Mesendoderm (in vitro differentiated cells): ENCODE measurements at regions not wholly inside any gene's neighbourhood (a gene's known extent, or its start where the extent isn't known, plus 50 kb on each side); places are given as distances from the start of the nearest gene placed in this dataset.

Experiments used
- DNase-seq: peaks from one replicate; pipeline ENCODE4 v3.0.0; 2013
- H2AK5ac ChIP-seq: 2 replicates; pipeline ENCODE4 v1.6.1; 2013; ENCODE audit warnings: low read length, inconsistent platforms
- H2BK120ac ChIP-seq: 2 replicates; pipeline ENCODE4 v1.6.1; 2013; ENCODE audit warnings: low read depth, mild to moderate bottlenecking, low read length, moderate library complexity, mixed read lengths
- H2BK15ac ChIP-seq: replicated peaks from 2 replicates; pipeline ENCODE4 v1.6.1; 2013; ENCODE audit warnings: low read depth, mild to moderate bottlenecking, moderate library complexity
- H2BK5ac ChIP-seq: 2 replicates; pipeline ENCODE4 v1.6.1; 2013; ENCODE audit warnings: low read length, inconsistent platforms
- H3K18ac ChIP-seq: 2 replicates; pipeline ENCODE4 v1.6.1; 2013; ENCODE audit warnings: mild to moderate bottlenecking, low read length, mixed read lengths
- H3K23ac ChIP-seq: one replicate; pipeline ENCODE4 v1.6.1; 2013; ENCODE audit warnings: low read length
- H3K27ac ChIP-seq: 2 replicates; pipeline ENCODE4 v1.5.1; 2013; ENCODE audit warnings: low read depth, mild to moderate bottlenecking, inconsistent platforms, low read length, moderate library complexity
- H3K27me3 ChIP-seq: 2 replicates; pipeline ENCODE4 v1.6.1; 2013; ENCODE audit warnings: low read length, control low read depth, mild to moderate bottlenecking, inconsistent platforms; ENCODE audit not compliant: insufficient read depth, poor library complexity
- H3K36me3 ChIP-seq: 2 replicates; pipeline ENCODE4 v1.6.1; 2013; ENCODE audit warnings: low read length, inconsistent platforms; ENCODE audit not compliant: control insufficient read depth, insufficient read depth
- H3K4ac ChIP-seq: one replicate; pipeline ENCODE4 v1.6.1; 2013; ENCODE audit warnings: low read depth, mild to moderate bottlenecking, low read length, moderate library complexity
- H3K4me1 ChIP-seq: 2 replicates; pipeline ENCODE4 v1.6.1; 2013; ENCODE audit warnings: low read depth, low read length, inconsistent platforms; ENCODE audit not compliant: control insufficient read depth
- H3K4me2 ChIP-seq: 2 replicates; pipeline ENCODE4 v1.6.1; 2013; ENCODE audit warnings: low read length
- H3K4me3 ChIP-seq: 2 replicates; pipeline ENCODE4 v1.5.1; 2013; ENCODE audit warnings: mild to moderate bottlenecking, low read length
- H3K56ac ChIP-seq: one replicate; pipeline ENCODE4 v1.6.1; 2013; ENCODE audit warnings: low read length
- H3K79me1 ChIP-seq: 2 replicates; pipeline ENCODE4 v1.6.1; 2013; ENCODE audit warnings: low read length, inconsistent platforms
- H3K79me2 ChIP-seq: 2 replicates; pipeline ENCODE4 v1.6.1; 2013; ENCODE audit warnings: mild to moderate bottlenecking, low read length; ENCODE audit not compliant: control insufficient read depth, insufficient read depth
- H3K9ac ChIP-seq: 2 replicates; pipeline ENCODE4 v1.6.1; 2013; ENCODE audit warnings: low read length, inconsistent platforms
- H4K5ac ChIP-seq: one replicate; pipeline ENCODE4 v1.6.1; 2013; ENCODE audit warnings: low read length
- H4K8ac ChIP-seq: one replicate; pipeline ENCODE4 v1.6.1; 2013; ENCODE audit warnings: low read depth, mild to moderate bottlenecking, control low read depth, low read length, moderate library complexity
- WGBS: extraction: QIAGEN DNeasy Blood & Tissue Kit; methylation state at CpG from one replicate; pipeline ENCODE4 v1.1.7; 2013; ENCODE audit warnings: low lambda C conversion rate, missing lambda C conversion rate; ENCODE audit not compliant: insufficient coverage; ENCODE audit errors: extremely low coverage; 5-methylcytosine and 5-hydroxymethylcytosine counted together

- Histone ChIP-seq H3K36me3 (no peaks in the 10 kb centered on the region), H3K4ac (no peak overlapping the region), H4K8ac (no peak overlapping the region), H2BK15ac (no peak overlapping the region), H3K18ac (no peak overlapping the region), H2AK5ac (no peak overlapping the region), H3K27ac (no peak overlapping the region), H3K4me2 (no peak overlapping the region), H4K5ac (no peak overlapping the region), H2BK5ac (no peak overlapping the region), H3K79me1 (no peaks in the 10 kb centered on the region), H3K9ac (no peak overlapping the region), H3K4me3 (no peak overlapping the region), H3K27me3 (no peaks in the 10 kb centered on the region), H3K4me1 (no peaks in the 10 kb centered on the region), H3K56ac (no peak overlapping the region), H2BK120ac (no peak overlapping the region), H3K79me2 (no peaks in the 10 kb centered on the region), H3K23ac (no peak overlapping the region)
- WGBS = no CpG with 5 or more reads among the region's 1 CpG
- DNase-seq = peak; percentile 11
Observed at GRCh38 chr7:80403686-80404241, 108.1 kb downstream of the GNAT3 start.

DNA sequence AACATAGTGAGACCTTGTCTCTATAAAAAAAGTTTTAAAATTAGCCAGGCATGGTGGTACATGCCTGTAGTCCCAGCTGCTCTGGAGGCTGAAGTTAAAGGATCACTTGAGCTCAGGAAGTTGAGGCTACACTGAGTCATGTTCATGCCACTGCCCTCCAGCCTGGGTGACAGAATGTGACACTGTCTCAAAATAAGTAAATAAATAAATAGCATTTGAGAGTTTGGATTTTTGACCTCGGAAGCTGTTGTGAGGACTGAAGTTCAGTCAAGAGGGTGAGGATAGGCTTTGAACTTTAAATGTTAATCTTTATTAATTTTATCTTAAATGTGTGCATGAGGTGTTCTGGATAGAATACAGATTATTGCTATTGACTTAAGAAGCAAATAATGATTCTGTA, 110.2 kb downstream of the GNAT3 start:
- H3K18ac ChIP-seq = no peak overlapping the region
- H4K5ac ChIP-seq = no peak overlapping the region
- no peaks in the 10 kb centered on the region for H3K79me2 ChIP-seq
- no peak overlapping the region for H2BK120ac ChIP-seq
- no peaks in the 10 kb centered on the region for H3K4me1 ChIP-seq
- no peak overlapping the region for H2BK5ac ChIP-seq
- H3K9ac ChIP-seq = no peak overlapping the region
- no peak overlapping the region for H2BK15ac ChIP-seq
- H3K23ac ChIP-seq = no peak overlapping the region
- no peaks in the 10 kb centered on the region for H3K79me1 ChIP-seq
- H3K27ac ChIP-seq = no peak overlapping the region
- H2AK5ac ChIP-seq = no peak overlapping the region
- no peaks in the 10 kb centered on the region for H3K36me3 ChIP-seq
- no peak overlapping the region for H3K4me3 ChIP-seq
- H3K27me3 ChIP-seq = no peaks in the 10 kb centered on the region
- no peak overlapping the region for H3K56ac ChIP-seq
- DNase-seq = no peak
- WGBS = no CpG with 5 or more reads among the region's 1 CpG
- no peak overlapping the region for H3K4ac ChIP-seq
- no peak overlapping the region for H4K8ac ChIP-seq
- no peak overlapping the region for H3K4me2 ChIP-seq

DNA sequence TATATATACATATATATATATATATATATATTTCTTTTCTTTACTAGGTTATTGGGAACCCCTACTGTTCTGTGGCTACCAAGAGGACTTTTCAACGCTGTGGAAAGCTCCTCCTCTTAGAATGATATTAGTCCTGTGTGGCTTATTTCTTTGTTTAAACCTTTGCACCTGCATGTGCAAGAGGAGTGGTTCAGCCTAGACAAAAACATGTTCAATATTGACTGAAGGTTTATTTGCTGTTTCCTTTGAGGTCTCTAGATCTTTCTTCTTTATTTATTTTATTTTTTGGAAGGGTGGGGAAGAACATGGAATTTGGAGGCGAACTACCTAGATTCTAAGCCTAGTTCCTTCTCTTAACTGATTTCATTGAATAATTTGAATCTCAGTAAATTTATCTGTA, 118.1 kb downstream of the GNAT3 start:
- no peak overlapping the region for H4K8ac ChIP-seq
- no peak overlapping the region for H3K4me2 ChIP-seq
- no peaks in the 10 kb centered on the region for H3K4me1 ChIP-seq
- no peak overlapping the region for H3K27ac ChIP-seq
- H3K4ac ChIP-seq = no peak overlapping the region
- no peak overlapping the region for H3K4me3 ChIP-seq
- no peaks in the 10 kb centered on the region for H3K27me3 ChIP-seq
- H3K23ac ChIP-seq = no peak overlapping the region
- H4K5ac ChIP-seq = no peak overlapping the region
- H2AK5ac ChIP-seq = no peak overlapping the region
- no peak overlapping the region for H3K18ac ChIP-seq
- H3K36me3 ChIP-seq = no peaks in the 10 kb centered on the region
- no peaks in the 10 kb centered on the region for H3K79me2 ChIP-seq
- H3K79me1 ChIP-seq = no peaks in the 10 kb centered on the region
- H2BK15ac ChIP-seq = no peak overlapping the region
- WGBS = no CpG with 5 or more reads among the region's 2 CpGs
- no peak for DNase-seq
- no peak overlapping the region for H3K56ac ChIP-seq
- H2BK120ac ChIP-seq = no peak overlapping the region
- no peak overlapping the region for H2BK5ac ChIP-seq
- H3K9ac ChIP-seq = no peak overlapping the region

DNA sequence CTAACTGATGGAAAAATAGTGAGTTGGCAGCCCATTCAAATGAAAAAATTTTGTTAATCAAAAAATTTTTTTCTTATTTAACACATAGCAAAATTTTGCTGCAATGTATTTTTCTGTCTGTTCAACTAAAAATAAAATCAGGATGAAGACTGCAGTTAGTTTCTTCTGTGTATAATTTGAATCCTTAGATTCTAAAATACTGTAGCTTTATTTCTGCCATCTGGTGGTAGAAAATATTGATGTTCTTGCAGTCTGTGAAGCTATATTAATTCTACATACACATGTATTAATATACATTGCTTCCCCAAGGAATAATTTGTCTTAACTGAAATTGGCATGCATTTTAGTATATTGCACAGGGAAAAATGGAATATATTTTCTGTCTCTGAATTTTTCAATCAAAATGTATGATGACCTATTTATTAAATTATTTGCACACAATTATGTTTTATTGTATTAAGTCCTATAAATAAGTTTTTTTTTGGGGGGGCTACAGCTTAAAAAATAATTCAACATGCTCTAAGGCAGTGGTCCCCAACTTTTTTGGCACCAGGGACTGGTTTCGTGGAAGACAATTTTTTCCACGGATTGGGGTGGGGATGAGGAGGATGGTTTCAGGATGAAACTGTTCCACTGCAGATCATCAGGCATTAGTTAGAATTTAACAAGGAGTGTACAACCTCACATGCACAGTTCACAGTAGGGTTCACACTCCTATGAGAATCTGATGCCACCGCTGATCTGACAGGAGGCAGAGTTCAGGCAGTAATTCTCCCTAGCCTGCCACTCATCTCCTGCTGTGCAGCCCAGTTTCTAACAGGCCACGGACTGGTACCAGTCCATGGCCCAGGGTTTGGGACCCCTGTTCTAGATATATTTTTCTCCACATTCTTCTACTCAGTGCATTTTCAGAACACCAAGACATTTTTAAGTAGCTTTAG, 119.4 kb downstream of the GNAT3 start:
- no peaks in the 10 kb centered on the region for H3K27me3 ChIP-seq
- no peak overlapping the region for H3K4me2 ChIP-seq
- no peaks in the 10 kb centered on the region for H3K79me1 ChIP-seq
- no peak overlapping the region for H3K56ac ChIP-seq
- no peak overlapping the region for H4K5ac ChIP-seq
- no peak overlapping the region for H2BK15ac ChIP-seq
- H3K79me2 ChIP-seq = no peaks in the 10 kb centered on the region
- H2BK120ac ChIP-seq = no peak overlapping the region
- no peak overlapping the region for H4K8ac ChIP-seq
- H3K4me1 ChIP-seq = peaks cover 2% of the 10 kb centered on the region
- H3K4me3 ChIP-seq = no peak overlapping the region
- H3K36me3 ChIP-seq = no peaks in the 10 kb centered on the region
- no peak for DNase-seq
- H3K18ac ChIP-seq = no peak overlapping the region
- no peak overlapping the region for H2AK5ac ChIP-seq
- no peak overlapping the region for H3K9ac ChIP-seq
- H3K4ac ChIP-seq = no peak overlapping the region
- WGBS = no CpG with 5 or more reads among the region's 4 CpGs
- H2BK5ac ChIP-seq = no peak overlapping the region
- no peak overlapping the region for H3K23ac ChIP-seq
- H3K27ac ChIP-seq = no peak overlapping the region

- Histone ChIP-seq H2AK5ac (no peak overlapping the region), H3K79me2 (no peaks in the 10 kb centered on the region), H3K4me3 (no peak overlapping the region), H2BK15ac (no peak overlapping the region), H3K18ac (no peak overlapping the region), H3K56ac (no peak overlapping the region), H3K9ac (no peak overlapping the region), H2BK5ac (no peak overlapping the region), H3K27ac (no peak overlapping the region), H3K36me3 (no peaks in the 10 kb centered on the region), H3K4me1 (peaks cover 2% of the 10 kb centered on the region), H3K23ac (no peak overlapping the region), H3K79me1 (no peaks in the 10 kb centered on the region), H3K4me2 (no peak overlapping the region), H3K4ac (no peak overlapping the region), H4K8ac (no peak overlapping the region), H4K5ac (no peak overlapping the region), H3K27me3 (no peaks in the 10 kb centered on the region), H2BK120ac (no peak overlapping the region)
- DNase-seq = peak; percentile 49
- WGBS = no CpG with 5 or more reads among the region's 4 CpGs
Observed at GRCh38 chr7:80387634-80388193, 124.2 kb downstream of the GNAT3 start.
